IPS-18c (cell line): ENCODE measurements at regions not wholly inside any gene's neighbourhood (a gene's known extent, or its start where the extent isn't known, plus 50 kb on each side); places are given as distances from the start of the nearest gene placed in this dataset.

Experiments used
- H3K4me3 ChIP-seq: 2 replicates; pipeline ENCODE4 v1.7.0; 2013; ENCODE audit warnings: low read depth, mild to moderate bottlenecking, low read length, moderate library complexity; ENCODE audit not compliant: insufficient read depth
- H3K9me3 ChIP-seq: one replicate; pipeline ENCODE4 v1.6.1; 2013; ENCODE audit warnings: mild to moderate bottlenecking, low read length, moderate library complexity; ENCODE audit not compliant: control insufficient read depth, insufficient read depth

DNA sequence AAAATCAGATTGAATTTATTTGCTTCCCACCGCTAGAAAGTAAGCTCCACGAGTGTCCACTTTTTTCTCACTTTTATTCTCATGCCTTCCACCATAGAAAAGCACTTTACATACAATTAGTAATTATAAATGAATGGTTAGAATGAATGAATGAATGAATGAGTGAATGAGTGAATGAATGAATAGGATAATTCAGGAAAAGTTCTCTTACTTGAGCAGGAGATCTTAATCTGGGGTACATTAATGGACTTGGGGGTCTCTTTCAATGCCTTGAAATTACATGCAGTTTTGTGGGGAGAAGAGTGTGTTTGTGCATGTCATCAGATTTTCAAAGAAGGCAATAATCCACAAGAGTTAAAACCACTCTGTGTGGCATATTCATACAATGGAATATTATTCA lies 229.9 kb upstream of the NR4A3 start:
- no peak overlapping the region for H3K4me3 ChIP-seq
- no peaks in the 10 kb centered on the region for H3K9me3 ChIP-seq

DNA sequence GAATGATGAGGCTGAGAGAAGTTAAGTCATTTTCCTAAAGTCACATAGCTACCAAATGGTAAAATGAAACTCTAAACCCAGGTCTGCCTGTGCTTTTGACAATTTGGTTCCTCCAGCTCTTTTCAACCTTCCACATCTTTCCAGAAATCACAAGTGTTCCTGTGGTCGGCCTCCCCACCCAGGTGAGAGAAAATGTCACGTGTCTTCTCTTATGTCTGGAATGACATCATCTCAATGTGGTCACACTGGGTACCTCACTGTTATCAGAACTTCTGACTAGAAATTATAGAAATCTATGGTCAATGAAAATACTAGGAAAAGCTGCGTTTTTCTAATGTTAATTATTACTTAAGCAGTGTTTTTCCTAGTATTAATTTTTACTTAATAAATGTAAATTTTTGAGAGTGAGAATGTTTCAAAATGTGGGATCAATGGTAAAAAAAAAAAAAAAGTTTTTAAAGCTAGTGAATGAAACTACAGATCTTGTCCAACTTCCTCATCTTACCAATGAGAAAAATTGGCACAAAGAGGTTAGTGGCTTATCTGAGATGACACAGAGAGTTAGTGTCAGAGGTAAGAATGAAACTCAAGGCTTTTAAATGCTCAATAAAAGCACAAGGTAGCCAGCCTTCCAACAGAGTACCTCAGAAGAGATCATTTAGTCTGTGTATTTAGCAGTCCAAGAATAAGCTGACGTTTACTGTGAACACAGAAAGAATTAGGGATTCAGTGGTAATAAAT lies 228.7 kb upstream of the NR4A3 start:
- H3K4me3 ChIP-seq = no peak overlapping the region
- no peaks in the 10 kb centered on the region for H3K9me3 ChIP-seq

DNA sequence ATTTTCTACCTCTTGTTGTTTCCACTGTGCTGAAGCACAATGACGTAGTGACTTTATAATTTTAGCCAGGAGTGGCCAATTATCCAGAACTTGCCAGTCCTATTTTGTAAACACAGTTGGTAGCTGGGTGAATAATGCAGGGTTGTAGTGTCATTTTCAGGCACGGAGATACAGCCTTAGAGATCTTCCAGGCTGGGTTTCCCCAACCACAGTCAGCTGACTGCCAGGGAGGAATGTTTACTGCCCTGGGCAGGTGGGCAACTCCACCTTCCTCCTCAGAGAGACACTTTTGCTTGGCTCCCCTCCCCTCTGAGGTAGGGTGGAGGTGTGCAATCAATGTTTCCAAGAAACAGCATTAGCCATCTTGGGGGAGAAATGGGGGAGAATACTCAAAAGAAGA lies 228.1 kb upstream of the NR4A3 start:
- Histone ChIP-seq H3K9me3 (no peaks in the 10 kb centered on the region), H3K4me3 (no peak overlapping the region)

DNA sequence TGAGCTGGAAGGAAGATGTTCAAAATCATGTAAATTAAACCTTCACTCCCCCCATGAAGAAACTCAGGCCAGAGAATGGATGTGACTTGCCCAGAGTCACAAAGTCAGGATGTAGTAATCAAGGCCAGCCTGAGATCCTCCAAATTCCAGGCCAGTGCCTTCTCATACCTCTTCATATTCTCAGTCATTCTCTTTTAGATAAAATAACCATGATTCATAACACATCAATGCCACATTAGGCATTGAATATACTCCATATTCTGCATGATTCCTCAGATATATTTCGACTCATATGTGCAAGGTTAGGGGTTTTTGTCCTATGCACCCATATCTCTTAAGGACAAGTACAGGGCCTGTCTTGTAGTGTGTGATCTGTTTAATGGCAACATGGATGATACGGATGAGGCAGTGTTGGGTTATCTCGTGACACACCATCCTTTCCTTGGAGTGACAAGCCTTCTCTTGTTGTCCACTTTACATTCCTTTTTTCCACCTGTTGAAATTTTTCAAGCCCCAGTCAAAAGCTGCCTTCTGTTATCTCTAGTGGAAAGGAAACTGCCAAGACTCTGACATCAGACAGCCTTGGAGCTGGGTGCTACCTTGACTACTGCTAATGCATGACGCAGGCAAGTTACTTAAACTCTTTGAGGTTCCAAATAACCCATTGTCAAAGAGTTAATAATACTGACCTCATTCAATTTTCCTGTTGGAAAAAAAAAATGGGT lies 227.5 kb upstream of the NR4A3 start:
- H3K4me3 ChIP-seq = no peak overlapping the region
- no peaks in the 10 kb centered on the region for H3K9me3 ChIP-seq

DNA sequence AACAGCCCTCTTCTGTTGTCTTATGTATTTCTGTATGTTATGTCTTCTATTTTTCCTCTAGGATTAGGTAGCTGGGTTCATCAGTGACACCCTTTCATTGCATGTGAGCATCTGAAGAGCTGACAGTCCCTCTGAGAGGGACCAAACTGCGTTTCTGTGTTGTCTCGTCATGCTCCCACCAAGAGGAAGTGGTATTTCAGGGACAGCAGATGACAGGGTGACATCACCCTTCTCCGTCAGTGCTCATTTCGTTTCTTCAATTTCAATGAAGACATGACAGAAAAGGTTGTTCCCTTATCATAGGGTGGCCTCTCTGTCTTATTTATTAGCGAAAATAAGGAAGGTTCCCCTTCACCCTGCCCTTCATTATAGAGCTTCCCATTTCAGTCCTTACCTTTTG lies 225.9 kb upstream of the NR4A3 start:
- Histone ChIP-seq H3K9me3 (no peaks in the 10 kb centered on the region), H3K4me3 (no peak overlapping the region)

DNA sequence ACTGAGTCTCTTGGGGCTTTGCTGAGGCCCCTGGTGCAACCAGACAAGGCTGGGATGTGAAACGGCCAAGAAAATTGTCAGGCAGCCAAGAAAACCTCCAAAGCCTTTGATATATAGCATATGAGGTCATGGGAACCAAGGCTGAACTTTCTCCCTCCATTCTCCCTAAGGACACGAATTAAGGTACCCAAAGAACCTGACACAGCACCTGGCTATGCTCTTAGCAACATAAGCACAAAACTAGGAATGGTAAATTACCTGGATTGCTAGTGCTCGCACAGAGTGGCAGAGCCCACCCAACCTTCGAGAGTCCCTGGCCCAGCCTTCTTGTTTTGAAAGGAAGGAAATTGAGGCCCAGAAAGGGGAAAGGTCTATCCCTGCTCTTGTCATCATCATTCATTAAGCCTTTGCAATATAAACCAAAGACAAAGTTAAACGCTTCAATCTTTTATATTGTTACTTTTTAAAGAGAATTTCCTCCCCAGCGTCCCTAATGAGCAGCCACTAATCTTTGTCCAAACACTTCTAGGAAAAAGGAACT lies 220.0 kb upstream of the NR4A3 start:
- Histone ChIP-seq H3K4me3 (no peak overlapping the region), H3K9me3 (no peaks in the 10 kb centered on the region)

DNA sequence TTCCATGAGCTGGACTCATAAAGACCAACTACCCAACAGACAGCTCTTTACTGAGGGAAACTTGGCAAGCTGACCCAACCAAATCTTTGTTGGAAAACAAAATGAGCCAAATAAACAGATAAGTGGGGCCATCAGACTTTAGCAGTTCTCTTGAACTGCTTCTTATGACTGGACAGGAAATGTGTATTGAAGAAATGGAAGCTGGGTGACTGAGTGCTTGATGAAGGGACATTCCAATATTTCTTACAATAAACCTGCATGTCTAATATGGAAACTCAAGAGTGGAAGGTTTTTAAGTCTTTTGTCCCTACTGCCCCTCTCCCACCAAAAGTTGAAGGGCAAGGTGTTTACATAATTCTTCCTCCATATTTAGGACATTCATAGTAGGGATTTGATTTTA lies 218.8 kb upstream of the NR4A3 start:
- no peak overlapping the region for H3K4me3 ChIP-seq
- H3K9me3 ChIP-seq = no peaks in the 10 kb centered on the region

DNA sequence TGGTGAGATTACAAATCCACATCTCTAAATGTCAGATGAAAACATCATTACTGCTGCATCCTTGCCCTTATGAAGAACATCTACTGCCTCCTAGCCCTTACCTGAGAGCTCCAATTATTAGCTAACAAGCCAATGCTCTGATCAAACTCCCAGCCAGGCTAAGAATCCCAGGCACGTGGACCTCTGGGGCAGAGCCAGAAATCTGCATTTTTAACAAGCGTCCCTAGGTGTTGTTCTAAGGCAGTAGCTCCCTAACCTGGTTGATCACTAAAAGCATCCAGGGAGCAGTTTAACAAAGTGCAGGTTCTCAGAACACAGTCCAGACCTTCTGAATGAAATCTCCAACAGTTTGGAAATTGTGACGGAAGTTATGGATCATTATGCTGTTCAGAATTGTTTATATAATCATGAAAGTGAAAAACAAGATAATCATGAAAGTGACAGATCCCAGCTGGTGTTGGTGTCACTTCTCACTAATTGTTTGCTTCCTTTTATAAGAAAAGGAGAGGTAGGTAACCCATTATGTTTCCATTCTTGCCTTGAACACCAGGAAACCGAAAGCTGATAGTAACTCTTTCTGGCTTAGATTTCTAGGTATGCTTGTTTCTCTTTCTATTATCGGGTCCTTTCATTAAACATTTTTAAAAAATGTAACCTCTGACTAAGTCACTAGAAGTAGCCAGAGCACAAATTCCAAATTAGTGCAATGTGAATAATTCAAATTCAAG lies 216.5 kb upstream of the NR4A3 start:
- Histone ChIP-seq H3K9me3 (no peaks in the 10 kb centered on the region), H3K4me3 (no peak overlapping the region)

DNA sequence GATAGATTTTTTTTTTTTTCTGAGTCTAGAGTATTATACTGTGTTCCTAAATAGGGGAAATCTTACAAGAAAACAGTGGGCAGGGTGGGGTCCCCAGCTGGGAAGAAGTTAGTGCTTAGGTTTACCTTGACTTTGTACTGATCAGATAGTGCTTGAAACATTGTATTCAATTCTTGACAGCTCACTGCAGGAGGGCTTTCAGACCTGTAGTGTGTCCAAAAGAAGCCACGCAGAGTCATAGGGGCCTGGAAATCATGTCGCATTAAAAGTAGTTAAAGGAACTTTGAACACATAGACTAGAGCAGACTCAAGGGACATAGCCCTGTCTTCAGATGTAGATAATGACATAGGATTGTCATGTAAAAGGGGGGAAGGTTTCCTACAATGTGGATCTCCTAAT lies 215.4 kb upstream of the NR4A3 start:
- no peak overlapping the region for H3K4me3 ChIP-seq
- no peaks in the 10 kb centered on the region for H3K9me3 ChIP-seq

DNA sequence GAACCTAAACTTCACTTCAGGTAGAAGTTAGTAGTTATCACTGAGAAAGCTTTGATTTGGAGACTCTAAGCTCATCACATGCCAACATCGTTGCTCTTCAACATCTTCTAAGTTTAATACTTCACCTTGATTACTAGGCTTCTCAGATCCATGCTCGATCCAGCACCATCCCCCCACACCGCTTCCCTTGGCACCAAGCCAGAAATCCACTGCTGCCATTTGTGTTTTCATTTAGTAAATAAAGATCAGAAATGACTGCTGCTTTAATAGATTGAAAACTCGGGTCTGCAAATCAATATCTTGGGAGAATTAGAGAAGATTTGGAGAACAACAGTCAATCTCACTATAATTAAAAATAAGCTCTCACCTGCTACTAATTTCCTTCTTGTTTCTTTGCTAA lies 214.7 kb upstream of the NR4A3 start:
- Histone ChIP-seq H3K4me3 (no peak overlapping the region), H3K9me3 (no peaks in the 10 kb centered on the region)

DNA sequence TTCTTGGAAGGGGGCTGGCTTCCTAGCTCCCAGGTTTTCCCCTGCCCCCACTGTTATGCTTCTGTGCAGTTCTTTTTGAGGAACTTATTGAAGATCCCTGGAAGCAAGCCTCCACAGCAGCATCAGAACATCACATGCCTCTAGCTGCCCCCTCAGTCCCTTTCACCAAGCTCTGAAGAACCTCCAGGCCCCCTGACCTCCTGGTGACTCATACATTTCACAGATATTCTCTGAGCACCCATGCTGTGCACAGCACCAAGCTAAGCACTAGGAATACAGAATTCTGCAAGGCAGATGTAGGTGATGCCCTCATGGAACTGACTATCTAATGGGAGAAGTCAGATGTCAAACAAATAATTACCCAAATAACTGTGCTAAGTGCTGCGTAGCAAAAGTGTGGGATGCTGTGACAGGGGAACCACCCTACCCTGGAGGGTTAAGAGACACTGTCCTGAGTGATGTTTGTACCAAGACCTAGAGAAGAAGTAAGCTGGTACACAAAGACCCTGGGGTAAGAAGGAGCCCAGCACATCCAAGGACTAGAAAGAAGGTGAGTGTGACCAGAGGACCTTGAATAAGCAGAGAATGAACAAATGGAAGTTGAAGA lies 213.7 kb upstream of the NR4A3 start:
- H3K9me3 ChIP-seq = no peaks in the 10 kb centered on the region
- H3K4me3 ChIP-seq = no peak overlapping the region

DNA sequence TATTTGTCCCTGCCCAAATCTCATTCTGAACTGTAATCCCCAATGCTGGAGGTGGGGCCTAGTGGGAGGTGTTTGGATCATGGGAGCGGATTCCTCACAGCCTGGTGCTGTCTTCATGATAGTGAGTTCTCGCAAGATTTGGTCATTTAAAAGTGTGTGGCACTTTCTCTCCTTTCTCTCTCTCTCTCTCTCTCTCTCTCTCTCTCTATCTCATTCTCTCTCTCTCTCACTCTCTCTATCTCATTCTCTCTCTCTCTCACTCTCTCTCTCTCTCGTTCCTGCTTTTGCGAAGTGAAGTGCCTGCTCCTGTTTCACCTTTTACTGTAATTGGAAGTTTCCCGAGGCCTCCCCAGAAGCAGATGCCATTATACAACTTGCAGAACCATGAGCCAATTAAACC lies 207.3 kb upstream of the NR4A3 start:
- H3K9me3 ChIP-seq = no peaks in the 10 kb centered on the region
- no peak overlapping the region for H3K4me3 ChIP-seq

DNA sequence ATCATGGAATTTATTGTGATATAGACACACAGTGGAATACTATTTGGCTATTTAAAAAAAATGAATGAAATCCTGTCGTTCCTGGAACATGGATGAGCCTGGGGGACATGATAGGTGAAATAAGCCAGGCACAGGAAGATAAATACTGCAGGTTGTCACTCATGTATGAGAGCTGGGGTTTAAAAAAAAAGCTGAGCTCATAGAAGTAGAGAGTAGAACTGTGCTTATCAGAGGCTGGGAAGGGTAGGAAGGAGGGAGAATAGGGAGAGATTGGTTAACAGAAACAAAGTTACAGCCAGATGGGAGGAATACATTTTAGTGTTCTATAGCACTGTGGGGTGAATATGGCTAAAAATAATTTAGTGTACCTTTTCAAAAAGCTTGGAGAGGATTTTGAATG lies 200.6 kb upstream of the NR4A3 start:
- no peak overlapping the region for H3K4me3 ChIP-seq

DNA sequence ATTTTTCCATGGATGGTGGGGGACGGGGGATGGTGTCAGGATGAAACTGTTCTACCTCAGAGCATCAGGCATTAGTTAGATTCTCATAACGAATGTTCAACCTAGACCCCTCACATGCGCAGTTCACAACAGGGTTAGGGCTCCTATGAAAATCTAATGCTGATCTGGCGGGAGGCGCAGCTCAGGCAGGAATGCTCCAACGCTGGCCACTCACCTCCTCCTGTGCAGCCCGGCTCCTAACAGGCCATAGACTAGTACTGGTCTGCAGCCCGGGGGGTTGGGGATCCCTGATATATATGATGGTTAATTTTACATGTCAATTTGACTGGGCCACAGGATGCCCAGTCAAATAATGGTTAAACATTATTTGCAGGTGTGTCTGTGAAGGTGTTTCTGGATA lies 199.0 kb upstream of the NR4A3 start:
- Histone ChIP-seq H3K9me3 (no peaks in the 10 kb centered on the region), H3K4me3 (no peak overlapping the region)

More for the DNA sequence above, 200.6 kb upstream of the NR4A3 start:
- H3K9me3 ChIP-seq = no peaks in the 10 kb centered on the region

DNA sequence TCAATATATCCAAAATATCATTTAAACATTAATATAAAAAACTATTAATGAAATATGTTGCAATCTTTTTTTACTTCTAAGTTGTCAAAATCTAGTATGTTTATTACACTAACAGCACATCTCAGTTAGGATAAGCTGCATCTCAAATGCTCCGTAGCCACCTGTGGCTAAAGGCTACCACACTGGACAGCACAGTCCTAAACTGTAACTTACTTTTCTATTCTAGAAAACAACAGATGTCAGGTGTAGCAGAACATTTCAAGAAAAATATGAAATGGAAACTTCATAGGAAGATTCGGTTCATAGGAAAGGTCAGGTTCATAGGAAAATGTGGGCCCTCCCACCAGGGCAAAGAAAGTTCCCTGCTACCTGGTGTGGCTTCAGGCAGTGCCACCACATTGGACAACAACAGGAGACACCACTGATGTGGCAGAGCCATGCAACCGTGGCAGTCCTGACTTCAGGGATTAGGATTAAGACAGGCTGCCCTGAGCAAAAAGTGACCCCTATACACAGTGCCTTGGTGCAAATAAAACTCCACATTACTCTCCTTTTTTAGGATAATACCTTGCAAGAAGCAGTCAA lies 197.8 kb upstream of the NR4A3 start:
- H3K4me3 ChIP-seq = no peak overlapping the region
- no peaks in the 10 kb centered on the region for H3K9me3 ChIP-seq

DNA sequence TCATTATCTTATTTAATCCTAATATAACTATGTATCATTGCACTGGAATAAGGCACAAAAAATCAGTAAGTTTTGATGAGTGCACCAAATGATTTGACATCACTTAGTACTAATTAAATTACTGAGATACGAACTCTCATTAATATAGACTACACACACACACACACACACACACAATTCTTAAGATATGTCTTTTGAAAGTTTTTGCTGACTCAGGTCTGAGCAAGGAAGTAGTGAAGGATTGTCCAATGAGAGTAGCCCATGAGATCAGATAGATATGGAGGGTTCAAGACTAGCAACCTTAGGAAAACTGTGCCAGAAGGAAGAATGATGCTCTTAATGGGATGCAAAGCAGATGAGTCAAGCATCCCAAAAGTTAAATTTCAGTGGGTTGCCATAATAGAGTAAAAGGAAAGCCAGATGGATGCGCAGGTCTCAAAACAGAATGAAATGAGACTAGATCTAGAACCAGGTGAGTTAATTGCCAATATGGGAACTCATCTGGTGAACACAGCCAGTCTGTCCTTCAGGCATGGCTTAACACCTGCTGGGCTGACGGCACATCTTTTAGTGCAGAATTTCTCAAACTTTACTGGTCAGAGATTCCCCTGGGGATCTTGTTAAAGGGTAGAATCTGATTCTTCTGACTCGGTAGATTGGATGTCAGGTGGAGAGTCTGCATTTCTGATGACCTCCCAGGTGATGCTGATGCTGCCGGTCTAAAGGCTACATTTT lies 197.0 kb upstream of the NR4A3 start:
- no peak overlapping the region for H3K4me3 ChIP-seq
- H3K9me3 ChIP-seq = no peaks in the 10 kb centered on the region

DNA sequence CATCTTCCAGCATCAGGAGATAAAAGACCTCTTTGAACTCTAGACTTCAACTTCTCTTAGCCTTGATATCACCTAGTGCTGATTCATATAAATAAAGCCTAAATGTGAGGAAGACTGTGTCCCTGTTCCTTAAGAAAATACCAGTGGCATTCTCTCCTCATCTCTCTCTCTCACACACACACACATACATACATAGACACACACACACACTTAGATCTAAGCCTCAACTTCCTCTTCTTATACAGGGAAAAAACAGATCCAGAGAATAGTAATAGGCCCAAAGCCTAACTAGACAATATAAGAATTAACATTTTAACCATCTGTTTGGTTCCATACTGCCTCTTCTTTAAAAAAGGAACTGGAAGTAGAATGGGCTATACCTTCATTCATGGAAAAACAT lies 195.3 kb upstream of the NR4A3 start:
- H3K4me3 ChIP-seq = no peak overlapping the region
- no peaks in the 10 kb centered on the region for H3K9me3 ChIP-seq
